ENCODE measurements at regions not wholly inside any gene's neighbourhood (a gene's known extent, or its start where the extent isn't known, plus 50 kb on each side); places are given as distances from the start of the nearest gene placed in this dataset.
"Not testable (repeated sequence)": the region's sequence is repeated elsewhere in the genome, so short reads cannot be mapped to it uniquely, and the experiment has no call there.

GRCh38 chr5:29548262-29548661 is 1645.2 kb upstream of the CDH6 start:
- DNase-seq = no peak
- intact Hi-C loops (cut with DNase I) = no loop called here
- ATAC-seq = no peak

GRCh38 chr5:29547236-29547865 is 1646.1 kb upstream of the CDH6 start:
- DNase-seq (no peak), ATAC-seq (no peak)
- intact Hi-C loops (cut with DNase I) = no loop called here

- intact Hi-C loops (cut with DNase I) = no loop called here
- DNase-seq (no peak), ATAC-seq (no peak)
Observed at GRCh38 chr5:29543501-29543900, 1650.0 kb upstream of the CDH6 start.

- ATAC-seq (no peak), DNase-seq (no peak)
- intact Hi-C loops (cut with DNase I) = no loop called here
Observed at GRCh38 chr5:29524227-29524626, 1669.3 kb upstream of the CDH6 start.

- intact Hi-C loops (cut with DNase I) = no loop called here
Observed at GRCh38 chr5:29518176-29518575, 1675.3 kb upstream of the CDH6 start.

GRCh38 chr5:29516224-29516623 is 1677.3 kb upstream of the CDH6 start:
- DNase-seq (no peak), ATAC-seq (no peak)
- intact Hi-C loops (cut with DNase I) = no loop called here

More at GRCh38 chr5:29518176-29518575, 1675.3 kb upstream of the CDH6 start:
- no peak for ATAC-seq
- DNase-seq = no peak

- ATAC-seq (no peak), DNase-seq (no peak)
- intact Hi-C loops (cut with DNase I) = no loop called here
Observed at GRCh38 chr5:29508131-29508530, 1685.4 kb upstream of the CDH6 start.

GRCh38 chr5:29504411-29504810 is 1689.1 kb upstream of the CDH6 start:
- DNase-seq (no peak), ATAC-seq (no peak)
- intact Hi-C loops (cut with DNase I) = no loop called here

- ATAC-seq (no peak), DNase-seq (no peak)
- intact Hi-C loops (cut with DNase I) = no loop called here
Observed at GRCh38 chr5:29498860-29499259, 1694.6 kb upstream of the CDH6 start.

- intact Hi-C loops (cut with DNase I) = no loop called here
- ATAC-seq = no peak
- DNase-seq = no peak
Observed at GRCh38 chr5:29498412-29498811, 1695.1 kb upstream of the CDH6 start.

- no peak for ATAC-seq
- intact Hi-C loops (cut with DNase I) = no loop called here
- DNase-seq = no peak
Observed at GRCh38 chr5:29485333-29485732, 1708.2 kb upstream of the CDH6 start.

GRCh38 chr5:29469581-29469980 is 1723.9 kb upstream of the CDH6 start:
- intact Hi-C loops (cut with DNase I) = no loop called here
- no peak for DNase-seq
- no peak for ATAC-seq

- ATAC-seq = no peak
- intact Hi-C loops (cut with DNase I) = no loop called here
Observed at GRCh38 chr5:29462241-29462640, 1731.2 kb upstream of the CDH6 start.

GRCh38 chr5:29460971-29461559 is 1732.4 kb upstream of the CDH6 start:
- intact Hi-C loops (cut with DNase I) = no loop called here
- DNase-seq (no peak), ATAC-seq (no peak)

More at GRCh38 chr5:29462241-29462640, 1731.2 kb upstream of the CDH6 start:
- no peak for DNase-seq

GRCh38 chr5:29451004-29451403 is 1742.5 kb upstream of the CDH6 start:
- intact Hi-C loops (cut with DNase I); DNase-seq; ATAC-seq: not testable (repeated sequence)

GRCh38 chr5:29414681-29415080 is 1778.8 kb upstream of the CDH6 start:
- DNase-seq = no peak
- no peak for ATAC-seq
- intact Hi-C loops (cut with DNase I) = no loop called here

GRCh38 chr5:29412979-29413378 is 1780.5 kb upstream of the CDH6 start:
- ATAC-seq = no peak
- intact Hi-C loops (cut with DNase I) = no loop called here
- DNase-seq = no peak

GRCh38 chr5:29402270-29402669 is 1791.2 kb upstream of the CDH6 start:
- no peak for ATAC-seq
- intact Hi-C loops (cut with DNase I) = no loop called here
- no peak for DNase-seq

- no peak for ATAC-seq
- DNase-seq = no peak
- intact Hi-C loops (cut with DNase I) = no loop called here
Observed at GRCh38 chr5:29389993-29390392, 1803.5 kb upstream of the CDH6 start.

- DNase-seq = no peak
- no peak for ATAC-seq
- intact Hi-C loops (cut with DNase I) = no loop called here
Observed at GRCh38 chr5:29387384-29387783, 1806.1 kb upstream of the CDH6 start.

GRCh38 chr5:29382780-29383179 is 1810.7 kb upstream of the CDH6 start:
- no peak for ATAC-seq
- DNase-seq = no peak
- intact Hi-C loops (cut with DNase I) = no loop called here

Data from left cardiac atrium (tissue), 4 donors.